Psoas muscle (tissue), 7 donors: ENCODE measurements at regions not wholly inside any gene's neighbourhood (a gene's known extent, or its start where the extent isn't known, plus 50 kb on each side); places are given as distances from the start of the nearest gene placed in this dataset.

Experiments used
- ATAC-seq, 4 donors: fragments of 200-7000 bp; cut with Tn5 transposase; one replicate each; pipeline ENCODE4 v1.9.1; 2020; ENCODE audit warnings: moderate library complexity in 3 of 4, mild to moderate bottlenecking in 2 of 4
- DNase-seq, 2 donors: peaks; one replicate each; pipeline ENCODE4 v3.0.0-alpha.2; 2020
- H3K27ac ChIP-seq: fragments of 200-600 bp; one replicate; pipeline ENCODE4 v1.8.0; 2022
- H3K27me3 ChIP-seq, 3 donors: fragments of 200-600 bp in 1 of 3; one replicate each; pipeline versions ENCODE4 v1.6.1 to v1.8.0; 2013 to 2022; ENCODE audit warnings: low read length in 2 of 3, mild to moderate bottlenecking in 2 of 3, moderate library complexity in 1 of 3; ENCODE audit not compliant: insufficient read depth in 3 of 3
- H3K36me3 ChIP-seq, 2 donors: fragments of 200-600 bp in 1 of 2; one replicate each; pipeline versions ENCODE4 v1.6.1 to v1.8.0; 2013 to 2022; ENCODE audit warnings: low read depth in 1 of 2, mild to moderate bottlenecking in 1 of 2, moderate library complexity in 1 of 2; ENCODE audit not compliant: insufficient read depth in 1 of 2
- H3K4me1 ChIP-seq: fragments of 200-600 bp; one replicate; pipeline ENCODE4 v1.8.0; 2022
- H3K4me3 ChIP-seq: fragments of 200-600 bp; one replicate; pipeline ENCODE4 v1.8.0; 2022; ENCODE audit warnings: mild to moderate bottlenecking
- H3K9me3 ChIP-seq: fragments of 200-600 bp; one replicate; pipeline ENCODE4 v1.8.0; 2022
- CTCF ChIP-seq: fragments of 200-600 bp; IDR thresholded peaks from one replicate; pipeline ENCODE4 v1.8.0; 2022; ENCODE audit warnings: antibody characterized with exemption
- WGBS, 3 donors: extraction: QIAGEN DNeasy Blood & Tissue Kit; methylation state at CpG; one replicate each; pipeline versions ENCODE4 v1.1.6 to v1.1.7; 2013; 5-methylcytosine and 5-hydroxymethylcytosine counted together
- intact Hi-C, 2 donors: fragments of 100-400 bp; cut with DNase I; formaldehyde crosslinking; loops; one replicate each; pipeline versions ENCODE4 v1.11.0 to v1.14.2; 2022
- donor health status: healthy with polysubstance abuse.
- donor health status: DM: no; HTN: no; CAD: no; lungs with moderate emphysema.
- donor health status: Bipolar disorder and iron deficiency.
- donor health status: healthy.
- donor health status: DM: yes; HTN: yes; CAD: no.
- donor health status: DM: no; HTN: no; CAD: no.
- donor health status: DM: yes; HTN: yes; CAD: no.

- intact Hi-C loops, result no loop called here
- DNase-seq (no peak), ATAC-seq (no peak)
- WGBS, 3 donors, result 74 to 77% (median 76%) methylated on average over 9 of the region's 9 CpGs
- Histone ChIP-seq H3K27me3 (no peaks in the 10 kb centered on the region), H3K27ac (no peak overlapping the region), H3K36me3 (no peaks in the 10 kb centered on the region), H3K9me3 (no peaks in the 10 kb centered on the region), H3K4me3 (no peak overlapping the region), H3K4me1 (no peaks in the 10 kb centered on the region)
- TF ChIP-seq CTCF, result no peak
Measured at GRCh38 chr5:6195711-6196358, 182.5 kb downstream of the MED10 start.

GRCh38 chr5:6194906-6195612, 183.3 kb downstream of the MED10 start:
- H3K4me3 ChIP-seq, result no peak overlapping the region
- no peaks in the 10 kb centered on the region for H3K36me3 ChIP-seq
- WGBS, 3 donors, result 56 to 66% (median 61%) methylated on average over 5 of the region's 5 CpGs
- H3K4me1 ChIP-seq, result no peaks in the 10 kb centered on the region
- DNase-seq (no peak), ATAC-seq (no peak)
- H3K27ac ChIP-seq, result no peak overlapping the region
- intact Hi-C loops, result no loop called here
- no peak for TF ChIP-seq CTCF
- H3K9me3 ChIP-seq, result no peaks in the 10 kb centered on the region
- H3K27me3 ChIP-seq, result no peaks in the 10 kb centered on the region

GRCh38 chr5:6194261-6194875, 184.0 kb downstream of the MED10 start:
- no peak for TF ChIP-seq CTCF
- DNase-seq (no peak), ATAC-seq (no peak)
- Histone ChIP-seq H3K4me1 (no peaks in the 10 kb centered on the region), H3K9me3 (no peaks in the 10 kb centered on the region), H3K4me3 (no peak overlapping the region), H3K27me3 (no peaks in the 10 kb centered on the region), H3K36me3 (no peaks in the 10 kb centered on the region), H3K27ac (no peak overlapping the region)
- WGBS, 3 donors, result 88 to 92% (median 89%) methylated on average over 13 of the region's 13 CpGs
- intact Hi-C loops, result no loop called here

GRCh38 chr5:6193310-6193709, 185.0 kb downstream of the MED10 start:
- DNase-seq, result no peak
- no peaks in the 10 kb centered on the region for H3K4me1 ChIP-seq
- H3K36me3 ChIP-seq, result no peaks in the 10 kb centered on the region
- TF ChIP-seq CTCF, result no peak
- no peaks in the 10 kb centered on the region for H3K27me3 ChIP-seq
- H3K4me3 ChIP-seq, result no peak overlapping the region
- intact Hi-C loops, result no loop called here
- ATAC-seq, result no peak
- no peak overlapping the region for H3K27ac ChIP-seq
- no peaks in the 10 kb centered on the region for H3K9me3 ChIP-seq
- WGBS, 3 donors, result 76 to 79% (median 77%) methylated on average over 8 of the region's 8 CpGs
